Epithelial cell of esophagus (primary cell): ENCODE measurements at regions not wholly inside any gene's neighbourhood (a gene's known extent, or its start where the extent isn't known, plus 50 kb on each side); places are given as distances from the start of the nearest gene placed in this dataset.
"Not testable (repeated sequence)": the region's sequence is repeated elsewhere in the genome, so short reads cannot be mapped to it uniquely, and the experiment has no call there.

Source experiments
- DNase-seq: peaks from one replicate; pipeline ENCODE4 v3.0.0; 2010; ENCODE audit warnings: low read depth
- H3K4me3 ChIP-seq: 2 replicates; pipeline ENCODE4 v1.5.1; 2011; ENCODE audit warnings: mild to moderate bottlenecking, low read length, control low read depth
- CTCF ChIP-seq: IDR thresholded peaks from 2 replicates; pipeline ENCODE4 v1.5.1; 2011; ENCODE audit warnings: low read depth, mild to moderate bottlenecking, low read length, control low read depth, inconsistent platforms; ENCODE audit not compliant: insufficient read depth; ENCODE audit errors: missing control alignments

GRCh38 chr6:178119-178518, 114.2 kb upstream of the DUSP22 start:
- no peak overlapping the region for H3K4me3 ChIP-seq
- no peak for DNase-seq
- no peak for TF ChIP-seq CTCF

DNA sequence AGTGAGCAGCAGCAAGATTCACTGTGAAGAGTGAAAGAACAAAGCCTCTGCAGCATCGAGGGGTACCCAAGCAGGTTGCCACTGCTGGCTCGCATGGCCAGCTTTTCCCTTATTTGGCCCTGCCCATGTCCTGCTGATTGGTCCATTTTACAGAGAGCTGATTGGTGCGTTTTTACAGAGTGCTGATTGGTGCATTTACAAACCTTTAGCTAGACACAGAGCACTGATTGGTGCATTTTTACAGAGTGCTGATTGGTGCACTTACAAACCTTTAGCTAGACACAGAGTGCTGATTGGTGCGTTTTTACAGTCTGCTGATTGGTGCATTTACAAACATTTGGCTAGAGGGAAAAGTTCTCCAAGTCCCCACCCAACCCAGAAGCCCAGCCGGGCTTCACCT, 113.4 kb upstream of the DUSP22 start:
- not testable (repeated sequence) for DNase-seq, H3K4me3 ChIP-seq

GRCh38 chr6:179340-179950, 112.8 kb upstream of the DUSP22 start:
- H3K4me3 ChIP-seq: no peak overlapping the region
- TF ChIP-seq CTCF: no peak
- no peak for DNase-seq

DNA sequence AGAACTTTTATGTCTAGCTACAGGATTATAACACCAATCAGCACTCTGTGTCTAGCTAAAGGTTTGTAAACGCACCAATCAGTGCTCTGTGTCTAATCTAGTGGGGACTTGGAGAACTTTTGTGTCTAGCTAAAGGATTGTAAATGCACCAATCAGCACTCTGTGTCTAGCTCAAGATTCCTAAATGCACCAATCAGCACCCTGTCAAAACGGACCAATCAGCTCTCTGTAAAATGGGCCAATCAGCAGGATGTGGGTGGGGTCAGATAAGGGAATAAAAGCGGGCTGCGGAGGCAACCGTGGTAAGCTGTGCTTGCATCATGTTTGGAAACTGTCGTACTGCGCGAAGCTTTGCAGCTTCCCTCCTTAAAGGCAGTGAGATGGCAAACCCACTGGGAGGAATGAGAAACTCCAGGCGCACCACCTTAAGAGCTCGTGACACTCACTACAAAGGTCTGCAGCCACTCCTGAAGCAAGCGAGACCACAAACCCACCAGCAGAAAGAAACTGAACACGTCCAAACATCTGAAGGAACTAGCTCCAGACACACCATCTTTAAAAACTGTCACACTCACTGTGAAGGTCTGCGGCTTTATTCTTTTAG, 112.1 kb upstream of the DUSP22 start:
- H3K4me3 ChIP-seq, DNase-seq: not testable (repeated sequence)

- no peak for DNase-seq
- no peak overlapping the region for H3K4me3 ChIP-seq
Measured at GRCh38 chr6:181049-181654, 111.1 kb upstream of the DUSP22 start.

DNA sequence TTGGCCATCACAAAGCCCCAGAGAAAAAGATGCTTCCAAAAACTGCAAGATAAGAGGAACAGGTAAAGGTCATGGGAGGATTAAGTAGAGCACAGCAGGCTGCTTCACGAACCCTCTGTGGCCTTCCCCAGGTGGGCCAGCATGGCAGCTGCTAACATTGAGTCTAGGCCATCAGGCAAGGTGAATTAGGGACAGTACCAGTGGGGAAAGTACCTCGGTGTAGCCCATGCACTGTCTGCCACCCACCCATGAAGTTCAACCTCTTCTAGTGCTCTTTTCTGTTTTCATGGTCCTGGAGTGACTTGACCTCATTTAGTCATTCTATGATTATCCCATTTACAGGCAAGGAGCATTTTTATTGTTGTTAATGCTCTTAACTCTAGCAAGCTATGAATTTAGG, 108.6 kb upstream of the DUSP22 start:
- no peak for TF ChIP-seq CTCF
- H3K4me3 ChIP-seq: no peak overlapping the region
- no peak for DNase-seq

More at GRCh38 chr6:181049-181654, 111.1 kb upstream of the DUSP22 start:
- no peak for TF ChIP-seq CTCF

GRCh38 chr6:184161-184700, 108.1 kb upstream of the DUSP22 start:
- DNase-seq: no peak
- no peak for TF ChIP-seq CTCF

More at GRCh38 chr6:184161-184700, 108.1 kb upstream of the DUSP22 start:
- no peak overlapping the region for H3K4me3 ChIP-seq
